ENCODE measurements at regions not wholly inside any gene's neighbourhood (a gene's known extent, or its start where the extent isn't known, plus 50 kb on each side); places are given as distances from the start of the nearest gene placed in this dataset.

DNA sequence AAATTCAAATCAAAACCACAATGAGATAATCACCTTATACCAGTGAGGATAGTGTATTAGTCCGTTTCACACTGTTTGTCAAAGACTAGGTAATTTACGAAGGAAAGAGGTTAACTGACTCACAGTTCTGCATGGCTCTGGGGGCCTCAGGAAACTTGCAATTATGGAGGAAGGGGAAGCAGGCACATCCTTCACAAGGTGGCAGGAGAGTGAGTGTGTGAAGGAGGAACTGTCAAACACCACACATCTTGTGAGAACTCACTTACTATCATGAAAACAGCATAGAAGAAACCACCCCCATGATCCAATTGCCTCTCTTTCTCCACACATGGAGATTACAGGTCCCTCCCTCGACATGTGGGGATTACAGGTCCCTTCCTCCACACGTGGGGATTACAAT is 54.7 kb upstream of the TRPC5 start:
- DNase-seq (ENCODE audit: low read depth, low spot score) = no peak

Data from iPS DF 19.7 (cell line).